Neural progenitor cell (in vitro differentiated cells): ENCODE measurements at regions not wholly inside any gene's neighbourhood (a gene's known extent, or its start where the extent isn't known, plus 50 kb on each side); places are given as distances from the start of the nearest gene placed in this dataset.

Experiments used
- CTCF ChIP-seq: fragments of 200-600 bp; sonication (generic); IDR thresholded peaks from 2 replicates; pipeline ENCODE4 v1.5.1; 2017; ENCODE audit warnings: antibody characterized with exemption, mild to moderate bottlenecking
- EZH2 ChIP-seq: fragments of 200-600 bp; sonication (generic); IDR thresholded peaks from 2 replicates; pipeline ENCODE4 v1.6.1; 2017; ENCODE audit warnings: antibody characterized with exemption, mild to moderate bottlenecking, moderate library complexity
- EZH2phosphoT487 ChIP-seq: fragments of 200-600 bp; sonication (generic); IDR thresholded peaks from 2 replicates; pipeline ENCODE4 v1.6.1; 2017; ENCODE audit warnings: antibody characterized with exemption

GRCh38 chr10:3969876-3970666 lies 185.1 kb upstream of the KLF6 start:
- no peak for TF ChIP-seq CTCF
- no peak for TF ChIP-seq EZH2
- no peak for TF ChIP-seq EZH2phosphoT487
